ENCODE measurements at regions not wholly inside any gene's neighbourhood (a gene's known extent, or its start where the extent isn't known, plus 50 kb on each side); places are given as distances from the start of the nearest gene placed in this dataset.

DNA sequence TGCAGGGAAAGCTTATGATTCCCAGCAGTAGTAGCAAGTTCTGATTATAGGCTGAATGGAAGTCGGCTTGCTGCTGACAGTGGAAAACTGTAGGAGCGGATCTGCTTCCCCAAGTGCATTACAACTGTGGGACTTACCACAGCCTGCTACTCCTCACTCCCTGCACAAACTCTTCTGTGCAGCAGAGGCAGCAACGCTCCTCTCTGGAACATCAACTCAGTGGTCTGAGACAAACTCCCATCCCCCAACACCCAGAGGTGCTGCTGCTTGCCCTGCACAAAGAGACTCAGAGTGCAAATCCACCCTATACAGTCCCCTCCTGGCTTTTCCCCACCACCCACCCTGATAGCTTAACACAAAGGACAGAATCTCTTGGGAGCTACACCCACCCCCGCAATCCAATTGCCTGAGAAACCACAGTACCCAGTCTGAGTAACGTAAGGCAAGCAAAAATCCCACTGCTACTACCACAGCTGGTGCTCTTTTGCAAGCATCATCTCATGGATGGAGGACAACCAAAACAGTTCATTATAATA, 1455.2 kb downstream of the AMY1C start:
- TF ChIP-seq, protein P1, sequence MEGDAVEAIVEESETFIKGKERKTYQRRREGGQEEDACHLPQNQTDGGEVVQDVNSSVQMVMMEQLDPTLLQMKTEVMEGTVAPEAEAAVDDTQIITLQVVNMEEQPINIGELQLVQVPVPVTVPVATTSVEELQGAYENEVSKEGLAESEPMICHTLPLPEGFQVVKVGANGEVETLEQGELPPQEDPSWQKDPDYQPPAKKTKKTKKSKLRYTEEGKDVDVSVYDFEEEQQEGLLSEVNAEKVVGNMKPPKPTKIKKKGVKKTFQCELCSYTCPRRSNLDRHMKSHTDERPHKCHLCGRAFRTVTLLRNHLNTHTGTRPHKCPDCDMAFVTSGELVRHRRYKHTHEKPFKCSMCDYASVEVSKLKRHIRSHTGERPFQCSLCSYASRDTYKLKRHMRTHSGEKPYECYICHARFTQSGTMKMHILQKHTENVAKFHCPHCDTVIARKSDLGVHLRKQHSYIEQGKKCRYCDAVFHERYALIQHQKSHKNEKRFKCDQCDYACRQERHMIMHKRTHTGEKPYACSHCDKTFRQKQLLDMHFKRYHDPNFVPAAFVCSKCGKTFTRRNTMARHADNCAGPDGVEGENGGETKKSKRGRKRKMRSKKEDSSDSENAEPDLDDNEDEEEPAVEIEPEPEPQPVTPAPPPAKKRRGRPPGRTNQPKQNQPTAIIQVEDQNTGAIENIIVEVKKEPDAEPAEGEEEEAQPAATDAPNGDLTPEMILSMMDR (conservative IDR thresholded peaks at IDR 0.05), result no peak
- TF ChIP-seq EZH2 (IDR thresholded peaks at IDR 0.05; ENCODE audit: low read depth), result no peak

Measured in PC-9 (cell line).